IMR-90 (cell line): ENCODE measurements at regions not wholly inside any gene's neighbourhood (a gene's known extent, or its start where the extent isn't known, plus 50 kb on each side); places are given as distances from the start of the nearest gene placed in this dataset.

Experiments
- ATAC-seq: fragments of 200-7000 bp; cut with Tn5 transposase; 2 replicates; pipeline ENCODE4 v1.9.1; 2020; ENCODE audit warnings: low read depth, mild to moderate bottlenecking, moderate library complexity
- BruUV-seq: library from RNA; stranded (reverse); fragments of 400-500 nt; replicated peaks from 2 replicates; lab custom pipeline; 2021; lab: Mats Ljungman, UMichigan
- CTCF ChIA-PET: fragments of 300-600 bp; formaldehyde crosslinking; extraction: SDS; loops from one replicate; lab custom pipeline; 2021; ENCODE audit warnings: antibody characterized with exemption; lab: Yijun Ruan, JAX
- POLR2A ChIA-PET: fragments of 300-600 bp; sonication (Branson Sonifier 250); formaldehyde crosslinking; loops from one replicate; lab custom pipeline; 2022; ENCODE audit warnings: antibody characterized with exemption; ENCODE audit not compliant: unreplicated experiment; lab: Charles Lee
- DNase-seq: peaks from one replicate; pipeline ENCODE4 v3.0.0; 2013
- H2AFZ ChIP-seq: replicated peaks from 2 replicates; pipeline ENCODE3; 2013; ENCODE audit warnings: low read length, mild to moderate bottlenecking; ENCODE audit not compliant: poor library complexity
- H2AK5ac ChIP-seq: 2 replicates; pipeline ENCODE4 v1.6.1; 2013; ENCODE audit warnings: low read depth, low read length, inconsistent platforms
- H2AK9ac ChIP-seq: replicated peaks from 2 replicates; pipeline ENCODE3; 2013; ENCODE audit warnings: mild to moderate bottlenecking, low read depth, low read length, moderate library complexity; ENCODE audit not compliant: poor library complexity
- H2BK120ac ChIP-seq: 2 replicates; pipeline ENCODE4 v1.6.1; 2013; ENCODE audit warnings: low read depth, low read length, inconsistent platforms
- H2BK15ac ChIP-seq: 3 replicates; pipeline ENCODE4 v1.6.1; 2013; ENCODE audit warnings: low read depth, low read length, inconsistent platforms
- H2BK20ac ChIP-seq: 2 replicates; pipeline ENCODE4 v1.6.1; 2013; ENCODE audit warnings: low read depth, mild to moderate bottlenecking, inconsistent platforms, low read length, moderate library complexity
- H2BK5ac ChIP-seq: 2 replicates; pipeline ENCODE4 v1.6.1; 2013; ENCODE audit warnings: mild to moderate bottlenecking, low read depth, low read length, inconsistent platforms; ENCODE audit not compliant: poor library complexity, severe bottlenecking
- H3K14ac ChIP-seq: replicated peaks from 2 replicates; pipeline ENCODE4 v1.6.1; 2013; ENCODE audit warnings: low read depth, low read length, inconsistent platforms
- H3K18ac ChIP-seq: 2 replicates; pipeline ENCODE4 v1.6.1; 2013; ENCODE audit warnings: low read depth, low read length, control low read depth
- H3K23ac ChIP-seq: 2 replicates; pipeline ENCODE4 v1.6.1; 2013; ENCODE audit warnings: low read depth, low read length, inconsistent platforms
- H3K27ac ChIP-seq: 2 replicates; pipeline ENCODE4 v1.5.1; 2013; ENCODE audit warnings: mild to moderate bottlenecking, control low read depth, low read length; ENCODE audit not compliant: insufficient read depth
- H3K27me3 ChIP-seq: 2 replicates; pipeline ENCODE4 v1.6.1; 2013; ENCODE audit warnings: low read length; ENCODE audit not compliant: control insufficient read depth, insufficient read depth
- H3K36me3 ChIP-seq: 2 replicates; pipeline ENCODE4 v1.6.1; 2013; ENCODE audit warnings: low read length, mixed read lengths; ENCODE audit not compliant: control insufficient read depth, insufficient read depth
- H3K4ac ChIP-seq: 2 replicates; pipeline ENCODE4 v1.6.1; 2013; ENCODE audit warnings: low read depth, low read length, inconsistent platforms
- H3K4me1 ChIP-seq: 2 replicates; pipeline ENCODE4 v1.6.1; 2013; ENCODE audit warnings: low read length, mixed read lengths; ENCODE audit not compliant: control insufficient read depth, insufficient read depth
- H3K4me2 ChIP-seq: 2 replicates; pipeline ENCODE4 v1.6.1; 2013; ENCODE audit warnings: low read depth, mild to moderate bottlenecking, control low read depth, low read length, moderate library complexity
- H3K4me3 ChIP-seq: 2 replicates; pipeline ENCODE4 v1.5.1; 2013; ENCODE audit warnings: low read depth, mild to moderate bottlenecking, control low read depth, low read length, moderate library complexity; ENCODE audit not compliant: insufficient read depth
- H3K56ac ChIP-seq: 2 replicates; pipeline ENCODE4 v1.6.1; 2013; ENCODE audit warnings: low read length, inconsistent platforms; ENCODE audit not compliant: insufficient read depth; ENCODE audit errors: extremely low read depth
- H3K79me1 ChIP-seq, 2 experiments: 2 replicates each; pipeline ENCODE4 v1.6.1; 2013; ENCODE audit warnings: low read length in 2 of 2, inconsistent platforms in 1 of 2, low read depth in 1 of 2
- H3K9ac ChIP-seq: 2 replicates; pipeline ENCODE4 v1.6.1; 2013; ENCODE audit warnings: low read depth, low read length, control low read depth
- H3K9me1 ChIP-seq: 2 replicates; pipeline ENCODE4 v1.6.1; 2013; ENCODE audit warnings: low read length, inconsistent platforms; ENCODE audit not compliant: insufficient read depth
- H3K9me3 ChIP-seq: 2 replicates; pipeline ENCODE4 v1.6.1; 2013; ENCODE audit warnings: low read length; ENCODE audit not compliant: control insufficient read depth, insufficient read depth
- H4K20me1 ChIP-seq: 2 replicates; pipeline ENCODE4 v1.6.1; 2013; ENCODE audit warnings: low read length, inconsistent platforms; ENCODE audit not compliant: insufficient read depth
- H4K5ac ChIP-seq: 2 replicates; pipeline ENCODE4 v1.6.1; 2013; ENCODE audit warnings: mild to moderate bottlenecking, low read depth, low read length, control low read depth
- H4K8ac ChIP-seq, 2 experiments: 2 replicates each; pipeline ENCODE4 v1.6.1; 2013; ENCODE audit warnings: low read depth in 2 of 2, low read length in 2 of 2, control low read depth in 1 of 2, inconsistent platforms in 1 of 2
- H4K91ac ChIP-seq: 2 replicates; pipeline ENCODE4 v1.6.1; 2013; ENCODE audit warnings: low read depth, low read length, inconsistent platforms; ENCODE audit not compliant: insufficient read depth
- BHLHE40 ChIP-seq: fragments of 150-350 bp; IDR thresholded peaks from 2 replicates; pipeline ENCODE4 v1.6.1; 2016; ENCODE audit warnings: mild to moderate bottlenecking, low read depth, low read length
- CEBPB ChIP-seq: IDR thresholded peaks from 2 replicates; pipeline ENCODE4 v1.6.1; 2012; ENCODE audit warnings: low read depth, low read length, improper control_type of control experiment
- CHD1 ChIP-seq: IDR thresholded peaks from 2 replicates; pipeline ENCODE4 v1.6.1; 2012; ENCODE audit warnings: low read depth, low read length, improper control_type of control experiment
- MAFK ChIP-seq: IDR thresholded peaks from 2 replicates; pipeline ENCODE4 v1.6.1; 2012; ENCODE audit warnings: low read depth, low read length, improper control_type of control experiment
- MAZ ChIP-seq: IDR thresholded peaks from 2 replicates; pipeline ENCODE4 v1.6.1; 2012; ENCODE audit warnings: low read depth, mild to moderate bottlenecking, low read length, improper control_type of control experiment, moderate library complexity, borderline replicate concordance
- MXI1 ChIP-seq: IDR thresholded peaks from 2 replicates; pipeline ENCODE4 v1.6.1; 2012; ENCODE audit warnings: low read depth, mild to moderate bottlenecking, low read length, moderate library complexity, borderline replicate concordance
- POLR2A ChIP-seq: IDR thresholded peaks from 2 replicates; pipeline ENCODE4 v1.6.1; 2012; ENCODE audit warnings: mild to moderate bottlenecking, low read depth, low read length
- RAD21 ChIP-seq: IDR thresholded peaks from 2 replicates; pipeline ENCODE4 v1.6.1; 2012; ENCODE audit warnings: low read length, improper control_type of control experiment
- RCOR1 ChIP-seq: IDR thresholded peaks from 2 replicates; pipeline ENCODE4 v1.6.1; 2012; ENCODE audit warnings: mild to moderate bottlenecking, low read length, improper control_type of control experiment; ENCODE audit not compliant: insufficient replicate concordance
- RFX5 ChIP-seq: IDR thresholded peaks from 2 replicates; pipeline ENCODE4 v1.8.0; 2012; ENCODE audit warnings: low read depth, mild to moderate bottlenecking, low read length, moderate library complexity
- SMC3 ChIP-seq: fragments of 150-350 bp; IDR thresholded peaks from 2 replicates; pipeline ENCODE4 v1.6.1; 2016; ENCODE audit warnings: low read depth, mild to moderate bottlenecking, antibody characterized with exemption, low read length, moderate library complexity
- WGBS, 2 experiments: methylation state at CpG; one replicate each; pipeline versions ENCODE4 v1.1.5 to v1.1.7; 2013; ENCODE audit warnings: missing lambda C conversion rate in 2 of 2; ENCODE audit not compliant: insufficient read length in 1 of 2; ENCODE audit errors: extremely low coverage in 2 of 2; 5-methylcytosine and 5-hydroxymethylcytosine counted together
- dilution Hi-C: fragments of 300-500 bp; cut with HindIII; formaldehyde crosslinking; loops from one replicate; pipeline ENCODE4 v1.14.3; 2018; ENCODE audit warnings: low sequenced_read_pairs; ENCODE audit not compliant: unreplicated experiment
- in situ Hi-C: fragments of 300-500 bp; cut with MboI; formaldehyde crosslinking; loops from 3 replicates; pipeline ENCODE4 v1.14.3; 2019; ENCODE audit warnings: low sequenced_read_pairs, inconsistent platforms, mixed read lengths
- intact Hi-C: fragments of 100-400 bp; cut with micrococcal nuclease; formaldehyde crosslinking; loops from 2 replicates; pipeline ENCODE4 v1.10.0; 2022
- TF ChIP-seq, protein P1 (sequence below): fragments of 150-350 bp; IDR thresholded peaks from 2 replicates; pipeline ENCODE4 v1.6.1; 2016; ENCODE audit warnings: low read depth, mild to moderate bottlenecking, low read length, moderate library complexity, borderline replicate concordance

DNA sequence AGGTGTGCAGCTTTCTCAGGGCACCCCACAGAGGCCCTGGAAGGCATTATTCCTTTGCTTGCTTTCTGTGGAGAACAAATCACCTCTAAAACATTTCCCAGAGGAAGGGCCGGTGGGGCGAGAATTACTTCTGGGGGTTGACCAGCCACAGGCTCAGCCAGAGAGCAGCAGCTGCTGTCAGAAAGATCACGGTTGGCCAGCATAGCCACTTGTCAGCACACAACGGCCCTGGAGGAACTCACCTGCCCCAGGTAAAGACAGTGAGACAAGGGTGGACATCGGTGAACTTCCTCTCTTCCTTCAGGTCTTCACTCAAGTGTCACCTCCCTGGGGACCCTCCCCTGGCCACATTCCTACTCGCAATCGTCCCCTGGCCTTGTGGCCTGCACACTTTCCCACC, 69.5 kb upstream of the CLDN14 start:
- DNase-seq (no peak), ATAC-seq (no peak)
- ChIA-PET POLR2A (no interaction called here), CTCF (no interaction called here)
- no peak overlapping the region for H3K4me3 ChIP-seq
- no peak overlapping the region for H3K4ac ChIP-seq
- no peak overlapping the region for H2BK5ac ChIP-seq
- in situ Hi-C loops (no loop called here), dilution Hi-C loops (no loop called here), intact Hi-C loops (no loop called here)
- no peak overlapping the region for H4K91ac ChIP-seq
- no peak overlapping the region for H3K18ac ChIP-seq
- no peak overlapping the region for H2BK120ac ChIP-seq
- no peak overlapping the region for H3K27ac ChIP-seq
- no peak overlapping the region for H2BK15ac ChIP-seq
- no peak overlapping the region for H3K56ac ChIP-seq
- no peak overlapping the region for H3K9ac ChIP-seq
- no peaks in the 10 kb centered on the region for H3K79me1 ChIP-seq
- TF ChIP-seq MAFK = no peak
- TF ChIP-seq RCOR1 = no peak
- TF ChIP-seq MAZ = no peak
- TF ChIP-seq SMC3 = no peak
- no peak for TF ChIP-seq CHD1
- TF ChIP-seq POLR2A = no peak
- no peak for TF ChIP-seq BHLHE40
- TF ChIP-seq RFX5 = no peak
- TF ChIP-seq CEBPB = no peak
- no peak for TF ChIP-seq MXI1
- TF ChIP-seq, protein P1, sequence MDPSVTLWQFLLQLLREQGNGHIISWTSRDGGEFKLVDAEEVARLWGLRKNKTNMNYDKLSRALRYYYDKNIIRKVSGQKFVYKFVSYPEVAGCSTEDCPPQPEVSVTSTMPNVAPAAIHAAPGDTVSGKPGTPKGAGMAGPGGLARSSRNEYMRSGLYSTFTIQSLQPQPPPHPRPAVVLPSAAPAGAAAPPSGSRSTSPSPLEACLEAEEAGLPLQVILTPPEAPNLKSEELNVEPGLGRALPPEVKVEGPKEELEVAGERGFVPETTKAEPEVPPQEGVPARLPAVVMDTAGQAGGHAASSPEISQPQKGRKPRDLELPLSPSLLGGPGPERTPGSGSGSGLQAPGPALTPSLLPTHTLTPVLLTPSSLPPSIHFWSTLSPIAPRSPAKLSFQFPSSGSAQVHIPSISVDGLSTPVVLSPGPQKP = no peak
- TF ChIP-seq RAD21 = no peak
- no peak overlapping the region for H2AFZ ChIP-seq
- H3K9me3 ChIP-seq = no peaks in the 10 kb centered on the region
- no TSS peak for BruUV-seq
- no peak overlapping the region for H3K14ac ChIP-seq
- no peak overlapping the region for H2BK20ac ChIP-seq
- peaks cover 14% of the 10 kb centered on the region for H3K4me1 ChIP-seq
- no peak overlapping the region for H2AK5ac ChIP-seq
- H4K8ac ChIP-seq = no peak overlapping the region
- peaks cover 7% of the 10 kb centered on the region; the same call in 1 of the 2 replicates for H3K9me1 ChIP-seq
- H2AK9ac ChIP-seq = no peak overlapping the region
- H3K23ac ChIP-seq = no peak overlapping the region
- H3K36me3 ChIP-seq = no peaks in the 10 kb centered on the region
- H4K20me1 ChIP-seq = no peaks in the 10 kb centered on the region
- peaks cover 46% of the 10 kb centered on the region for H3K27me3 ChIP-seq
- H3K4me2 ChIP-seq = no peak overlapping the region
- H4K5ac ChIP-seq = no peak overlapping the region
- 60% methylated on average over 3 of the region's 7 CpGs; no CpG with 5 or more reads in 1 of the 2 experiments for WGBS, 2 experiments
